HG03469 (cell line): ENCODE measurements at regions not wholly inside any gene's neighbourhood (a gene's known extent, or its start where the extent isn't known, plus 50 kb on each side); places are given as distances from the start of the nearest gene placed in this dataset.

Experiments used
- ATAC-seq: cut with Tn5 transposase; IDR thresholded peaks from one replicate; pipeline ENCODE4 v1.9.1; 2021; ENCODE audit warnings: mild to moderate bottlenecking, moderate library complexity, moderate number of reproducible peaks; ENCODE audit not compliant: unreplicated experiment

DNA sequence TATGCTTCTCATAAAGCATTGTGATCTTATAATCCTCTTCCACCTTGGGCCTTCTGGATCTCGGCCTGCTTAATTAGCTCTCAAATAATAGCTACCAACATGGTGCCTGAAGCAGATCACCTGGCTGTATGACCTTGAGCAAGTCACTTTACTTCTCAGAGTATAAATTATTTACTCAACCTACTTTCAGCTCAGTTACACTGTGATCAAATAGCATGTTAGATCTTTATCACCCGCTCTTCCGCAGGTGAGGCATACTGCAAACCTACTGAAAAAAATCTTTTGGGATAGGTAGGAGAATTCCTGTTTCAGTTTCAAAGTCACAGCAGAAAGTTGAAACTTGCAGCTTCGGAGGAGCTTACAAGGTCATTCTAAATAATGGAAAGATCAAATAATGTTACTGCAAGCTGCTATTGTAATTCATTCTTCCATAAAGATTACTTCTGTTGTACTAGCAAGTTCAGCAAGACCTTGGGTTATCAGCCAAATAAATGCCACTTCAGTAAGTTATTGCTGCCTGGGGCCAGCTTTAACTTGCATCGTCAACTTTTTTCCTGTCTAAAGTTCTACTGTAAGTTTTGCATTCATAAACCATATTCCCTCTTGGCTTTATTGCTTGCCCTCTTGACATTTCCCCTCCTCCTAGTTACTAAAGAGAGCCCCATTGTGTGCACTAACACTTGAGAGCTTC lies 268.4 kb upstream of the ATP11B start:
- no peak for ATAC-seq

DNA sequence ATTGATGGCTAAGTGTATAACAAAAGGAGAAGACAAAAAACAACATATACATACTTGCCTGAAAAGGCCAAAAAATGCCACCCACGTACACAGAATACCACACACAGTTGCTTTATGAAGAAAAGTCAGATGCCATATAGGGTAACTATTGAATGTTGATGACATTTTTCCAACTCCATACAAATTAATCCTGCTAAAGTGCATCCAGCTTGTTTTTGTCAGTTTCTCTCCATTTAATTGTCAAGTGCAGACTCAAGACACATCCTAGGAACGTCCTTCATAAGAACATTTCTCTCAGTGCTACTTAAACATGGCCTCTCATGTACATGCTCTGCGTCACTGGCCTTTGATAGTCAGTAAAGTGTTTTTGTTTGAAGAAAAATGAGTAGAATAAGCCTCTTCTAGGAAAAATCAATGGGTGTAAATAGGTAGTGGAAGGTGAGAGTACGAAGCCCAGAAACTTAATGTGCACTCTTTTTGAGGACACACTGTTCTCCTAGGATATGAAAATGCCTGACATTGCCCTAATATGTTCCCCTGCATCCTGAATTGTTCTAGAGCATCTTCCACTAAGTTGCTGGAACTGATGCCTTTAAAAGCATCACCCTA lies 267.4 kb upstream of the ATP11B start:
- ATAC-seq = no peak

DNA sequence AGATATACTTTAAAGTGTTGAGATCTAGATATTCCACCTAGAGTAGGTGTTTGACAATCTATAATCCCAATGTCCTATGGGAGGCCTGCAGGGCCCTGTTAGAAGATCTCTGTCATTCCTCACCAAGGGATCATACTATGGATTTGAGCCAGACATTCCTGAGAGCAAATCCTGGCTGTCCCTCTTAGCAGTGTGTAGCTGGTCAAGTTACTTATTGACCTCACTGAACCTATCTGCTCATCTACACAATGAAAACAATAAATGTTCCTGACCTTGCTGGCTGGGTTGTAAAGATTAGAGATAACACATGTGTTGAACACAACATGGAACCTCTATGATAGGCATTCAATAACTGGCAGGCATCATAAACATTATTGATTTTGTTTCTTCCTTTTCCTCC lies 265.6 kb upstream of the ATP11B start:
- ATAC-seq = no peak

DNA sequence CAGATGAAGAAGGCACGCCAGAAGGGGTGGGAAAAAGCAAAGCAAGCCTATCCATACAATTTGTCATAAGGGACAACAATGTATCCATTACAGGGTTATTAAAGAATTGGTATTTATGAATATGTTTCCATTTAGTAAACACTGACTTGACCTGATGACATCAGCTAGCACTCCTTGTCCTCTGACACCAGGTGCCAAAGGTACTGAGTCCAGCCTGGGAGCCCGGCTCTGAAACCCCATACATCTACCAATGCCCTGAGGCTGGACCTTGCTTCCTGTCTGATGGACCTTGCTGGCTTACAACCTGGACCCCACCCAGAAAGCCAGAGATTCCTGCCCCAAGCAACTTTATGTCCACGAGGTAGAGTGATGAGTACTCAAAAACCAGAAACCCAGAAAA lies 263.0 kb upstream of the ATP11B start:
- ATAC-seq = no peak

DNA sequence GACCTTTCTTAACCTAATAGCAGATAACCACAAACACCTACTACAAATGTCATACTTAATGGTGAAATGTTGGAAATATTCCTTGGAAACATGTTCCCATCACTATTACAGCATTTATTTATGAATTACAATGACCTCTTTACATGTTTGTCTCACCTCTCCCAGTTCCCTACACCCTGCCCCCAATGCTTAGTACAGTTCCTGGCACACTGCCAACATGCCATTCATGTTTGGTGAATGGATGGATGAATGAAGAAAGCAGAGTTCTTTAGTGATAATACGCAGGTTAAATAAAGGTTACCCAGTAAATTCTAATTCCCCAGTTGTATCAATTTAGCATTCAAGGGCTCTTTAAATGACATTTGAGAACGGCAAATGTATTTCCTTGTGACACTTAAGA lies 259.9 kb upstream of the ATP11B start:
- ATAC-seq = no peak

DNA sequence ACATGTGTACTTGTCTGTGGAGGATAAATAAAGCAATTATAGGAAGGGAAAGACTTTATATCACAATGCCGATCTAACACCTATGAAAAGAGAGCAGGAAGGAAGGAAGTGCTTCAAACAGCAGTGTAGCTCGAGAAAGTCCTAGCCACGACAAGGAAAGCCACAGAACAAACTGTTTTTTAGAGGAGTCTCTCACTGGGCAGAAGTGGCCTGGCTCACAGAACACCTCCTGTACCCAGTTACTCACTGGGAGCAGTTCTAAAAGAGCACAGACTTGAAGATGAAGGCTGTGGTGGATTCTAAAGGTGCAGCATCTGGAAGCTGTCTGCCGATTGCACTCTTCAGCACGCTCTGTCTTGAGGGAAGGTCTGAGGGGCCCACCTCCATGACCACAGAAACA lies 248.8 kb upstream of the ATP11B start:
- no peak for ATAC-seq

DNA sequence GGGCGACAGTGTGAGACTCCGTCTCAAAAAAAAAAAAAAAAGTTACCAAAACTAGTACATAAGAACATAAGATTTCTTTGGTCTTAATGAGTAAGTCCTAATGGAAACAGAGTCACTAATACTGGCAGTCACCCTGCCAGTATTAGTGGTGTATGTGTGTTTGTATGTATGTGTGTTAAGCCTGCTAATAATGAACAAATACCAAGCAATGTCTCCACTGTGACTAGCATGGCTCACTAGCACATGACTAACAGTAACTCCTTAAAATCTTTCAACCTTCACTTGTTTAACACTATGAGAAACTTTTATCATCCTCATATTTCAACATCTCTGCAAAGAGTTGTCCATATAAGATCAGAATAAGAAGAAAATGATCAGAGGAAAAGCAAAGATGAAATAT lies 231.0 kb upstream of the ATP11B start:
- no peak for ATAC-seq

DNA sequence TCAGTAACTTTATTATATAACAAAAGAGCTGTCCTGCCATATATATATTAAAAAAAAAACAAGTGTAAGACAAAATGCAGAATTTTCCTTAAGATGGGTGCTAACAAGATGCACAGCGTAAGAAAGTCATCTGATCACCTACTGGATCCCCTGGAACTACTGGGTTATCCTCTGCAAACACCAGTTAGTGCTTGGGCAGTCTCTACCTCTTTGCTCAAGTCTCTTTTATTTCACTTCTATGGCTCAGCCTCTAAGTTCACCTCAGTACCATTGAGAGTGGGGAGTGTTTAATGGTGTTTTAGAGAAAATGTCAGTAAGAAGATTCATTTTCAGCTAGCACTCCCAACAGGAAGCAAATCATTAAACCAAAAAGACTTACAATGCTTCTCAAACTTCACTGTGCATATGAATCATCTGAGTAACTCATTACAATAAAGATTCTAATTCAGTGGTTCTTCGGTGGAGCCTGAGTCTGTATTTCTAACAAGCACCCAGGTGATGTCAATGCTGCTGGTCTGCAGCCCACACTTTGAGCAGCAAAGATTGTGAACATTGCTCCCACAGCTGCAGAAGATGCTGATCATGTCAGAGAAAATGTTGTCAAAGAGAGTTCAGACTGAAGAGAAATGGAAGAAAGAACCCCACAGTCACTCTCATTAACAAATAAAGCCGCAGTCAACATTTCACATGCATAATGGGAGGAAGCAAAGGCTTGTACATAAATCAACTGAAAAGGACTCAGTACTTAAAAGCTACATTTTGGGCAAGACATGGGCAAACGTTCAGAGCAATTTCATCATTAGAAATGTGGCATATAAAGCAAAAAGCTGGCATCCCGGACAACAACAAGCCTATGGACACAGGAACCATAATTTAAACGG lies 227.1 kb upstream of the ATP11B start:
- no peak for ATAC-seq

DNA sequence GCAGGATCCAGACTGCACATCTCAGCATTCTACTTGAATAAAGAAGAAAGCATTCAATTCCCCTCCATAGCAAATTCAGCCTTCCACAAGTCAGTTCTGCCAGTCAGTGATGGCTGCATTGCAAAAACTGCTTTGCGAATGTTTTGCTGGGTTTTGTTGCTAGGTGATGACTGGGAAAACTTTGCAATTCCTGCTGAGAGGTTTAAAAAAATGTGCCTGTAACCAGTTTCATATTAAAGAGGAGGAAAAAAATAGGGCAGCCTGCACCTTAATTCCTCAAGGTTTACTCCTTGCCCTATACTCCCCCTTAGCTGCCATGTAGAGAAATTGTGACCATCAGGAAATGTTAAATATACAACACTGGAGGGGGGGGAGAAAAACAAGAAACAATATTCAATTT lies 225.6 kb upstream of the ATP11B start:
- no peak for ATAC-seq

DNA sequence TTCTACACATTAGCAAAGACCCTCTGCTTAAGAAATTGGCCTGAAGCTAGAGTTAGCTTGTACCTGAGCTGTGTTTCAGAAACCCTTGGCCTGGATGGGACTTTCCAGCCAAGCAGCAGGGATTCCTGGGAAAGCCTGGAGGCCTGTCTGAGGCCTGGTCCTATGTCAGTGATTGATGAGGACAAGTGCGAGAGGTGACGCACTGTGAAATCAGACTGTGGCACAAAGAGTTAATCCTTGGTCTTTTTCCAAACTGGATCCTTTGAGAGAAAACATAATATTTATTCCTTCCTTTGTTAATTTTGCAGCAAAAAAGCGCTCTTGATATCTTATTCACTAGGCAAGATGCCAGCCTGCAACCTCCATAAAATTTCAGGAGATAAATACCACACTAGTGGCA lies 225.0 kb upstream of the ATP11B start:
- no peak for ATAC-seq

DNA sequence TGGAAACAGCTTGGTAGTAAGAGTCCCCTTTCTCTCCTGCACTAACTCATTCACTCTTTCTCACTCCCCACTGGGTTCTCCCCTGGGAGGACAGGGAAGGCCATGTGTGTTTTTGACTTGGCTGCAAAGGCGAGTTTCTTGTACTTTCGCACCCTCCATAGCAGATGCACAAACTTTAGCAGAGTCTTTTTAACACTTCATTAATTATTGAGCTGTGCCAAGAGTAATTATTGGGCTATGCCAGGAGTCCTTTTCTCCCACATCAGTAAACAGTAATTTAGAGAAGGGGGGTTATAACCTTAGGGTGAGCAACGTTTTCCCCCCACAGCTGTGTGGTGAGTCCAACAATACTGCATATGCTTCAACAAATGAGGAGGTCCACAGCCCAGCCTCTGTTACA lies 224.4 kb upstream of the ATP11B start:
- ATAC-seq = no peak

DNA sequence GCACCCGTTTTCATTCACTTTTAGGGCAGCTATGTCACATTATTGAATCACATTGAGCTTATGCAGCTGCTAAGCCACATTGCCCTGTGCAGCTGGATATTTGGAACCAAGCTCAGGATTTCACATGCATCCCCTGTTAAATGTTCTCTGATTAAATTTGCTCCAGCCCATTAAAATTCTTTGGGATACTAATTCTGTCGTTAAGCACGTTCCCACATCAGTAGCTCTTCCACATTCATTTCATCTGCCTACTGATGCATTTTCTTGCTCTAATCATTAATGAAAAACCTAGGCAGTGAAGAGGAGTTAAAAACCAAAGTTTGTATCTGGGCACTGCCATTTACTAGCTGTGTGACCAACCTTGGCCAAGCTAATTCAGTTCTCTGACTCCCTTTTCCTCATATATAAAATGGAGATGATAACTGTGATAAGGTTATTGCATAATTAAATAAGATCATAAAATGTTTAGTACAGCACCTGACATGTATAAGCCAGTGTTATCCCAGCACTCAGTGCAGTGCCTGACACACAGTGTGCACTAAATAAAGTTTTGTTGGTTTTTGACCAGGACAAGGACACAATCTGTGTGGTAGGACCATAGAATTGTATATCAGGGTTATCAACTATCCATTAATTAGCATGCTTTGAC lies 222.2 kb upstream of the ATP11B start:
- ATAC-seq = no peak

DNA sequence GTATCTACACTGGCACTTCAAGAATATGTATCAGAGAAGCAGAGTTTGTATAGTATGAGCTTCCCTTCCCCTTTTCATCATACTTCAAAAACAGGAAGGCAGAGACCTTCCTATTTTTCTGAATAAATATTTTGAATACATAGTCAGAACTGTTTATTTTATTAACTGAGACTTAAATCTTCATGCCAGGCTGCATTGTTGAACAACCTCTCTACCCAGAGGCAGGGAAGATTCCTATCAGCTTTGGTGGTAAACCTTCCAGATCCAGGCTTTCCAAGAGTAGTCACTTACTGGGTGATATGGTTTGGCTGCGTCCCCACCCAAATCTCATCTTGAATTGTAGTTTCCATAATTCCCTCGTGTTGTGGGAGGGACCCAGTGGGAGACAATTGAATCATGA lies 217.4 kb upstream of the ATP11B start:
- no peak for ATAC-seq

DNA sequence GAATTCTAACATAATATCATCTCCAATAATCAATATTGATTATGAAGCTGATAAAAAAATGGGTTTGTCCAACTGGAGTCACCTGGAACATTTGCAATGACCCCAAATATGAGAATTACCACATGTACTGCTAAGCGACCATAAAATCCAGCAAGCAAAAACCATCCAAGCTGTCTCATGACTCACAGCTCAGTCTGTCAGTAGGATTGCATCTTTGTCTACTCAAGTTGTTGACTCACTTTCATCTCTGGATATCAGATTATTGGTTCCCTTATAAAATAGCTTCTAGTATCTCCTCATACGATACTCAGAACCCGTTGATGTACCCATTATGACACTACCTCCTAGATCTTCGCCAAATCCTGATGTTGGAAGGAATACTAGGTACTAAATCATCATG lies 209.8 kb upstream of the ATP11B start:
- ATAC-seq = no peak

DNA sequence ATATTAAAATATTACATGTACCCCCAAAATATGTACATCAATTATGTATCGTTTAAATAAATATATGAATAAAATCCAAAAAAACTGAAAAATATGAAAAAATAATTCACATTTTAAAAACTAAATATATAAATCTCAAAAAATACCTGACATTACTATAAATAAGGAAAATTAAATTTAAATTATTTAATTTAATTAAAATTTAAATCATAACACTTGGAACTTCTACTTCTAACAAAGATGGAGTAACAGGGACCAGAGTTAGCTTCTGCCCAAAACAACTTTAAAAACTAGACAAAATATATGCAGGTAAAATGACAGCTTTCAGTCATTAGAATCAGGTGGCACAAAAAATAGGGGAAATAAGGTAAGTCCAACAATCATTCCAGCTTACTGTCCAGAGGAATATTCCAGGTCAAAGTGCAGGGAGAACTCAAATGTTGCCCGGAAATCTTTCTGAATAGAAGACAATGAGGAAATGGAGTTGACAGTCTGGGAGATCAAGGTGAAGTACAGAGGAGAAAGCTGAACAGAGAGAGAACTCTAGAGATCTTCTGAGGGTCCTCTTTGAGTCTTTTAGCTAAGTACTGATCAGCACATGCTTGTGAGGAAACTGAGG lies 207.7 kb upstream of the ATP11B start:
- no peak for ATAC-seq

DNA sequence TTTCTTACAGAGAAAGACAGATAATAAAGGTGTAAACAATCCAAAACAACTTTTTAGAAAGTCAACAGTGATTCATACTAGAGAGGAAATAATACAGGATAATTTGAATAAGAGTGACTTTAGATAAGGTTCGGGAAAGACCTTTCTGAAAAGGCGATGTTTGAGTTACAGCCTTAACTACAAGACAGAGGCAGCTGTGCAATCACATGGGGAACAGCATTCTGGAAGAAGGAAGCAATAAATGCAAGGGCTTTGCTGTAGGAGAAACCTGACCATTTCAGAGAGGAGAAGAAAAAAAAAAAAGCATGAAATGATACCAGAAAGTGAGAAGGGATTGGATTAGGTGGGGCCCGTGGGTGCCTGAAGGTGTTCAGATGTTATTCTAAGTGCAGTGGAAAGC lies 200.6 kb upstream of the ATP11B start:
- ATAC-seq = no peak

DNA sequence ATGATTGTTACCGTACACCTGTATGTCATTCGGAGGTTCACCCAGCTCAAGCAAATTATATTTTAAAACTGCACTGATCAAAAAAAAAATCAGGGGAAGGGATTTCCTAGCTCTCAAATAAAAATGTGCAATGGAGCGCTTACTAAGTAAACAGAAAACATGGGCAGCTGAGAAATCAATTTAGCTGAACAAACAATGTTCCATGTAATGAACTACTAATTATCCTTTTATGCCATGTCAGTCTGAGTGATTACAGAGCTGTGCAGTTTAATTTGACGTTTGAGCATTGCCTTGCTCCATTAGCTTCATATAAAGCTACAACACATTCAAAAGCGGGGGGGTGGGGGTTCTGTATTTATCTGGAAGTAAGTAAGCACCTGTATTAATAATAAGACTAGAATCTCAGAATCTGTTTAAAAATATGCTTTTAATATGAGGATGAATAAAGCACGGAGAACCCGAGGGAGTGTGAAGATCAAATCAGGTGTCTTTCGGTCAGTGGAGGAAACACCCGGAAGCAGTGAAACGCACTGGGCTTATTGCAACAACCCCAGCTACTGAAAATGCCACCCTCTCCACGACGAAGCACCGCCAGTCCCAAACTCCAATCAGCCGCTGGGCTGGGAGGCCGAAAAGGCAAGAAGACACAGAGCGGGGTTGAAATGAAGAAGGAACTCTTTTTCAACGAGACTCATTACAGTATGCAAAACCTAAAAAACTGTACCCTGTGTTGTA lies 196.5 kb upstream of the ATP11B start:
- no peak for ATAC-seq

DNA sequence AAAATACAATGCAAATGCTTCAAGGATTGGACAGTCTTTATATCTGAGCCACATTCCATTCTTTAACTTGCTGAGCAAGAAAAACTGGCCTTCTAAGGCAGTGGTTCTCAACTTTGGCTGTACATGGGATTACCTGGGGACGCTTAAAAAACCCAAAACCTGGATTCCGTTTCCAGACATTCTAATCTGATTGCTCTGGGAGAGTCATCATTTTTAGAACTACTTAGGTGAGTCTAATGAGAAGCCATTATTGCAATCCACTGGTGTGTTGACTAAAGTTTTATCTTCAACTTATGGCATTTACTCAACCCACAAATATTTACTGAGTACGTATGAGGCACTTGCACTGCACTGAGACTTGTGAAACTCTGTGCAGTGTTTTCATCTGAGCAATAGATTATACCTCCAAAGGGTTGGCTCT lies 195.7 kb upstream of the ATP11B start:
- ATAC-seq = no peak

DNA sequence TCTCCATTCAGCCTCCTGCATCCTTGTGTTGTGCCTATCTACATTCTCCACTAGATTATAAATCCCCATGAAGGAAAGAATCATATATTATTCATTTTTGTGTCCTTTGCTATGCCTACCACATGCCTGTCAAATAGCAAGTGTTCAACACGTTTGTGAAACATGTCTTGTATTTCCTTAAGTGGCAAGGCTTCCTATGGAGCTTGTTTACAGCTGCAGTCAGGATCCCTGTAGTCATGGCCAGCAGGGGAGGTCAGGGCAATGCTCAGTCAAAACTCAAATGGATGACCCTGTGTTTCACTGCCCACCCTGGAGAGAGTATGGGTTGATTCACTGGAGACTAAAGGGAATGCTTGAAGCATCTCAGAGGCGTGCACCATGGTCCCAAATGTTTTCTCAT lies 191.7 kb upstream of the ATP11B start:
- no peak for ATAC-seq

DNA sequence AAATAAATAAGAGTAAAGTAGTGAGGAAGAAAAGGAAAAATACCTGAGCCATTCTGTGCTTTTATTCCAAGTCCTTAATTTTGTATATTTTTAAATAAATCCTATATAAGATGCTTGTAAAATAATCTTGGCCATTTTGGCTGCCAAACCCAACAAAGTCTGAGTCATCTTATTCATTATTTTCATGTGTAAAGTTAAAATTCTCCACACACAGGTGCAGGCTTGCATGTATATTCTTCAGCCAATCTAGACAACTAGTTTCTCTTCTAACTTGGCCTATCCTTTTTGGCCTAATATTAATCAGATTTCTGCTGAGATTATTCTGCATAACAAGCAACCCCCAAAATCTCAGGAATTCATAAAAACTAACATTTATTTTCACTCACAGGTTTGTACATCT lies 189.8 kb upstream of the ATP11B start:
- ATAC-seq = no peak
